ENCODE measurements at regions not wholly inside any gene's neighbourhood (a gene's known extent, or its start where the extent isn't known, plus 50 kb on each side); places are given as distances from the start of the nearest gene placed in this dataset.

DNA sequence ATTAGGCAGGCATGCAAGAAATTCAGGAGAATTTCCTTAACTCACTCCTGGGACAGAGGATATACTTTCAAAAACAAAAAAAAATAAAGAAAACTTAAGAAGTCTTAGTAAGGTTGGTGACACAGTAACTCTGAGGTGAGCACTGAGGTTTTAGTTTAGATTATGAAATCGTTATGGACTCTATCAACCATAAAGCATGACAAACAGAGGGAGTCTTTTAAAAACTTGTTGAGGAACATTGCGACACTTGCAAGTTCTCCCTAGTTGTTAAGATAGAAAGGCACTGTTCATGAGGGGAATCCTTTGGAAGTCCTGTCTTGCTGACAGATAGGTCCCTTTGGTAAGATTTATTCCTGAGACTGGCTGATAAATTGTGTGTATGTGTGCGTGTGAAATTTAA, 194.3 kb upstream of the ERBB4 start:
- TF ChIP-seq POLR2A (IDR thresholded peaks at IDR 0.05): no peak
- intact Hi-C loops (cut with DNase I; ENCODE audit: low total_unique reads): no loop called here
- no peak for DNase-seq (ENCODE audit: low spot score in 2 of 2)
- WGBS, 2 donors: 88 to 90% methylated on average over 3 of the region's 3 CpGs
- H3K4me3 ChIP-seq (ENCODE audit: low read depth, poor library complexity, severe bottlenecking): no peak overlapping the region

- DNase-seq (ENCODE audit: low spot score in 2 of 2): no peak
- WGBS, 2 donors: 81 to 85% methylated on average over 2 of the region's 2 CpGs
- TF ChIP-seq POLR2A (IDR thresholded peaks at IDR 0.05): no peak
- TF ChIP-seq, protein P1, sequence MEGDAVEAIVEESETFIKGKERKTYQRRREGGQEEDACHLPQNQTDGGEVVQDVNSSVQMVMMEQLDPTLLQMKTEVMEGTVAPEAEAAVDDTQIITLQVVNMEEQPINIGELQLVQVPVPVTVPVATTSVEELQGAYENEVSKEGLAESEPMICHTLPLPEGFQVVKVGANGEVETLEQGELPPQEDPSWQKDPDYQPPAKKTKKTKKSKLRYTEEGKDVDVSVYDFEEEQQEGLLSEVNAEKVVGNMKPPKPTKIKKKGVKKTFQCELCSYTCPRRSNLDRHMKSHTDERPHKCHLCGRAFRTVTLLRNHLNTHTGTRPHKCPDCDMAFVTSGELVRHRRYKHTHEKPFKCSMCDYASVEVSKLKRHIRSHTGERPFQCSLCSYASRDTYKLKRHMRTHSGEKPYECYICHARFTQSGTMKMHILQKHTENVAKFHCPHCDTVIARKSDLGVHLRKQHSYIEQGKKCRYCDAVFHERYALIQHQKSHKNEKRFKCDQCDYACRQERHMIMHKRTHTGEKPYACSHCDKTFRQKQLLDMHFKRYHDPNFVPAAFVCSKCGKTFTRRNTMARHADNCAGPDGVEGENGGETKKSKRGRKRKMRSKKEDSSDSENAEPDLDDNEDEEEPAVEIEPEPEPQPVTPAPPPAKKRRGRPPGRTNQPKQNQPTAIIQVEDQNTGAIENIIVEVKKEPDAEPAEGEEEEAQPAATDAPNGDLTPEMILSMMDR (IDR thresholded peaks at IDR 0.05): no peak
- no peak overlapping the region for H3K4me3 ChIP-seq (ENCODE audit: low read depth, poor library complexity, severe bottlenecking)
- intact Hi-C loops (cut with DNase I; ENCODE audit: low total_unique reads): no loop called here
These were observed 192.4 kb upstream of the ERBB4 start for GRCh38 chr2:212730994-212731393.

GRCh38 chr2:212728717-212729116, 190.1 kb upstream of the ERBB4 start:
- 69 to 81% methylated on average over 1 of the region's 1 CpG for WGBS, 2 donors
- H3K4me3 ChIP-seq (ENCODE audit: low read depth, poor library complexity, severe bottlenecking): no peak overlapping the region
- intact Hi-C loops (cut with DNase I; ENCODE audit: low total_unique reads): no loop called here
- DNase-seq (ENCODE audit: low spot score in 2 of 2): no peak
- TF ChIP-seq, protein P1 (IDR thresholded peaks at IDR 0.05): no peak
- no peak for TF ChIP-seq POLR2A (IDR thresholded peaks at IDR 0.05)

DNA sequence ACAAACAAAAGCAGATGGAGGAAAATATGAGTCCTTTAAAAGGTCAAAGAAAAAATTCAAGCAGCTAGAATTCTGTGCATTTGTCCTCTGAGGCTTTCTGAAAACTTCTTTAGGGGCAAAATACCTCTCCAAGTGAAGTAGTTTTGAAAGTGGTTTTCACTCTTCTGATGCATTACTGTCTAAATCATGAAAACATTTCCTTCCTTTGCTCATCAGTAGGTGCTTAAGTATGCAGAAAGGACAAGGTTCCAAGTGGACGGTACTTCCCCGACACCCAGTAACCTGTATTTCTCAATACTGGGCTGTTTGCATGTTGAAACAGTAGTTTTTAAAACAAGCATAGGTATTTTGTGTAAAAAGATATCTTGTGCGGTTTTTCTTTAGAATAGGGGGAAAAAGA, 189.1 kb upstream of the ERBB4 start:
- H3K4me3 ChIP-seq (ENCODE audit: low read depth, poor library complexity, severe bottlenecking): no peak overlapping the region
- no peak for TF ChIP-seq POLR2A (IDR thresholded peaks at IDR 0.05)
- TF ChIP-seq, protein P1 (IDR thresholded peaks at IDR 0.05): no peak
- 82 to 89% methylated on average over 3 of the region's 3 CpGs for WGBS, 2 donors
- DNase-seq (ENCODE audit: low spot score in 2 of 2): no peak
- intact Hi-C loops (cut with DNase I; ENCODE audit: low total_unique reads): no loop called here

GRCh38 chr2:212726403-212726802, 187.8 kb upstream of the ERBB4 start:
- DNase-seq (ENCODE audit: low spot score in 2 of 2): no peak
- H3K4me3 ChIP-seq (ENCODE audit: low read depth, poor library complexity, severe bottlenecking): no peak overlapping the region
- no peak for TF ChIP-seq POLR2A (IDR thresholded peaks at IDR 0.05)
- TF ChIP-seq, protein P1 (IDR thresholded peaks at IDR 0.05): no peak
- intact Hi-C loops (cut with DNase I; ENCODE audit: low total_unique reads): no loop called here
- WGBS, 2 donors: 59 to 70% methylated on average over 2 of the region's 2 CpGs

DNA sequence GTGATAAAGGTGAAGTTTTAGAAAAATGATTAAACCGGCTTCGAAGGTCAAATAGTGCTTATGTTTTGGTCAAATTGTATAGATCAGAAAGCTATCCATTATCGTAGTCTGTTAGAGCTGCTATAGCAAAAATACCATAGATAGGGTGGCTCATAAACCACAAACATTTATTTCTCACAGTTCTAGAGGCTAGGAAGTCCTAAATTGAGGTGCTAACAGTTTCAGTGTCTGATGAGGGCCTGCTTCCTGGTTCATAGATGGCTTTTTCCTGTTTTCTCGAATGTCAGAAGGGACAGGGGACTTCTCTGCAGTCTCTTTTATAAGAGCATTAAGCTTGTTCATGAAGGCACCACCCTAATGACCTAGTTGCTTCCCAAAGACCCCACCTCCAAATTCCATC, 186.6 kb upstream of the ERBB4 start:
- WGBS, 2 donors: 77 to 84% methylated on average over 4 of the region's 4 CpGs
- intact Hi-C loops (cut with DNase I; ENCODE audit: low total_unique reads): no loop called here
- H3K4me3 ChIP-seq (ENCODE audit: low read depth, poor library complexity, severe bottlenecking): no peak overlapping the region
- no peak for DNase-seq (ENCODE audit: low spot score in 2 of 2)
- no peak for TF ChIP-seq POLR2A (IDR thresholded peaks at IDR 0.05)
- TF ChIP-seq, protein P1 (IDR thresholded peaks at IDR 0.05): no peak

Measured in lower leg skin (tissue), 4 donors.